HL-60 (cell line): ENCODE measurements at regions not wholly inside any gene's neighbourhood (a gene's known extent, or its start where the extent isn't known, plus 50 kb on each side); places are given as distances from the start of the nearest gene placed in this dataset.

Experiments
- DNase-seq, 2 experiments: peaks; one replicate each; pipeline ENCODE4 v3.0.0-alpha.2; 2010 to 2020; ENCODE audit warnings: low read depth in 1 of 2, low spot score in 1 of 2
- H3K27ac ChIP-seq: fragments of 250-450 bp; sonication (Bioruptor Pico); replicated peaks from 2 replicates; pipeline ENCODE4 v1.5.1; 2020; ENCODE audit warnings: mild to moderate bottlenecking, moderate library complexity
- H3K27me3 ChIP-seq: fragments of 250-450 bp; sonication (Bioruptor Pico); 2 replicates; pipeline ENCODE4 v1.5.1; 2021; ENCODE audit warnings: mild to moderate bottlenecking, moderate library complexity; ENCODE audit not compliant: insufficient read depth, poor library complexity, severe bottlenecking
- H3K4me3 ChIP-seq: replicated peaks from 2 replicates; pipeline ENCODE4 v1.5.1; 2011; ENCODE audit warnings: mild to moderate bottlenecking, control low read depth, low read length; ENCODE audit not compliant: insufficient read depth
- GABPA ChIP-seq: IDR thresholded peaks from 2 replicates; pipeline ENCODE4 v1.6.1; 2012; ENCODE audit warnings: low read depth
- POLR2AphosphoS5 ChIP-seq: IDR thresholded peaks from 2 replicates; pipeline ENCODE4 v1.6.1; 2012; ENCODE audit warnings: low read depth
- REST ChIP-seq: IDR thresholded peaks from 2 replicates; pipeline ENCODE4 v1.6.1; 2012; ENCODE audit warnings: low read depth; ENCODE audit not compliant: insufficient replicate concordance
- SPI1 ChIP-seq: IDR thresholded peaks from 2 replicates; pipeline ENCODE4 v1.6.1; 2012; ENCODE audit warnings: low read depth, mild to moderate bottlenecking, borderline replicate concordance
- TF ChIP-seq, protein P1 (sequence below): IDR thresholded peaks from one replicate; pipeline ENCODE4 v1.5.1; 2011; ENCODE audit warnings: low read length, control low read depth, inconsistent platforms; ENCODE audit not compliant: insufficient read depth

DNA sequence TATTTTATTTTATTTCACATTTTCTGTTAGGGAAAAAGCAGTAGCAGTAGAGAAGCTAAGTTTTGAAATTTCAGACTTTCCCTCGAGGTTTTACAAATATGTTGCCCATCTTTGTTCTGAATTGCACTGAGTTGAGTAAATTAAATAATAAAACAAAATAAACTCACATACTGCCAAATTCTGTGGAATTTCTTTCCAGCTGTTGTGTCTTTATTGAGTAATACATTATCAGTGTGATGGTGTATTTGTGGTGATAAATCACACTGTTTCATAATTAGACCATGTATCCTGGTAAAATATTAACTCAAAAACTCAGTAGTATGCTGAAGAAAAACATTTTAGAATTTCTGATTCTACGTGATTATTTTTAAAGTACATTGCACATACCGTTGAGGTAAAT lies 592.1 kb downstream of the SI start:
- TF ChIP-seq POLR2AphosphoS5 (no peak), REST (no peak)
- TF ChIP-seq, protein P1, sequence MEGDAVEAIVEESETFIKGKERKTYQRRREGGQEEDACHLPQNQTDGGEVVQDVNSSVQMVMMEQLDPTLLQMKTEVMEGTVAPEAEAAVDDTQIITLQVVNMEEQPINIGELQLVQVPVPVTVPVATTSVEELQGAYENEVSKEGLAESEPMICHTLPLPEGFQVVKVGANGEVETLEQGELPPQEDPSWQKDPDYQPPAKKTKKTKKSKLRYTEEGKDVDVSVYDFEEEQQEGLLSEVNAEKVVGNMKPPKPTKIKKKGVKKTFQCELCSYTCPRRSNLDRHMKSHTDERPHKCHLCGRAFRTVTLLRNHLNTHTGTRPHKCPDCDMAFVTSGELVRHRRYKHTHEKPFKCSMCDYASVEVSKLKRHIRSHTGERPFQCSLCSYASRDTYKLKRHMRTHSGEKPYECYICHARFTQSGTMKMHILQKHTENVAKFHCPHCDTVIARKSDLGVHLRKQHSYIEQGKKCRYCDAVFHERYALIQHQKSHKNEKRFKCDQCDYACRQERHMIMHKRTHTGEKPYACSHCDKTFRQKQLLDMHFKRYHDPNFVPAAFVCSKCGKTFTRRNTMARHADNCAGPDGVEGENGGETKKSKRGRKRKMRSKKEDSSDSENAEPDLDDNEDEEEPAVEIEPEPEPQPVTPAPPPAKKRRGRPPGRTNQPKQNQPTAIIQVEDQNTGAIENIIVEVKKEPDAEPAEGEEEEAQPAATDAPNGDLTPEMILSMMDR: no peak
- Histone ChIP-seq H3K4me3 (no peak overlapping the region), H3K27me3 (no peaks in the 10 kb centered on the region), H3K27ac (no peak overlapping the region)
- DNase-seq: no peak

GRCh38 chr3:164479978-164480377 lies 598.3 kb downstream of the SI start:
- no peak overlapping the region for H3K27ac ChIP-seq
- TF ChIP-seq, protein P1: no peak
- no peak for TF ChIP-seq SPI1
- no peak for TF ChIP-seq POLR2AphosphoS5
- TF ChIP-seq GABPA: no peak
- H3K27me3 ChIP-seq: no peaks in the 10 kb centered on the region
- no peak for DNase-seq
- no peak overlapping the region for H3K4me3 ChIP-seq

DNA sequence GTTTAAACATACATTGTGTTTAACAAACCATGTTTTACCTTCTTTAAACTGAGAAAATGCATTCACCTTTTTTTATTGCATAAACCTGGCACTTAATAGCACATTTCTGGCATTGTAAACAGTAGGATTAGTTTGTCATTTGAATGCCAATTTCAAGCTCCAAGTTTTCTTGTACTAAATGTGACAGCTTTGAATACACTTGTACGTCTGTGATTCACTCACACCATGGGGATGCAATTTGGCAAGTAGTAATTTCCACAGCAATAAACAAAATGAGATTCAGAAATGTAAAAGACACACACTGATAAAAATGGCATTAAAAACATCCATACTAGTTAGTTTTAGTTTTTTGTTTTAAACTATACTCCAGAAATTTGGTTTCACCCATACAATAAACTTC lies 598.9 kb downstream of the SI start:
- no peaks in the 10 kb centered on the region for H3K27me3 ChIP-seq
- no peak overlapping the region for H3K27ac ChIP-seq
- TF ChIP-seq POLR2AphosphoS5 (no peak), SPI1 (no peak), REST (no peak)
- TF ChIP-seq, protein P1: no peak
- DNase-seq: no peak
- no peak overlapping the region for H3K4me3 ChIP-seq

- no peak for DNase-seq
- H3K27me3 ChIP-seq: no peaks in the 10 kb centered on the region
- H3K4me3 ChIP-seq: no peak overlapping the region
- TF ChIP-seq REST: no peak
- TF ChIP-seq, protein P1: no peak
- no peak for TF ChIP-seq GABPA
- TF ChIP-seq POLR2AphosphoS5: no peak
- no peak for TF ChIP-seq SPI1
- H3K27ac ChIP-seq: no peak overlapping the region
These were observed 600.0 kb downstream of the SI start for GRCh38 chr3:164478323-164478722.
